Panc1 (cell line): ENCODE measurements at regions not wholly inside any gene's neighbourhood (a gene's known extent, or its start where the extent isn't known, plus 50 kb on each side); places are given as distances from the start of the nearest gene placed in this dataset.

ENCODE experiments used
- ATAC-seq: fragments of 200-7000 bp; cut with Tn5 transposase; 2 replicates; pipeline ENCODE4 v1.9.1; 2020; ENCODE audit warnings: mild to moderate bottlenecking, moderate library complexity
- BruUV-seq: library from RNA; stranded (reverse); fragments of 400-500 nt; replicated peaks from 2 replicates; lab custom pipeline; 2021; lab: Mats Ljungman, UMichigan
- CTCF ChIA-PET: fragments of 300-600 bp; sonication (Branson Sonifier 250); formaldehyde crosslinking; loops from one replicate; lab custom pipeline; 2022; ENCODE audit warnings: antibody characterized with exemption; lab: Charles Lee
- POLR2A ChIA-PET: fragments of 300-600 bp; sonication (Branson Sonifier 250); formaldehyde crosslinking; loops from one replicate; lab custom pipeline; 2022; ENCODE audit warnings: antibody characterized with exemption; lab: Charles Lee
- DNase-seq: peaks from one replicate; pipeline ENCODE4 v3.0.0-alpha.2; 2010; ENCODE audit warnings: low read depth, low spot score
- H3K27ac ChIP-seq: 2 replicates; pipeline ENCODE4 v1.5.1; 2011; ENCODE audit warnings: mild to moderate bottlenecking, low read length, inconsistent platforms
- H3K27me3 ChIP-seq: fragments of 200-500 bp; sonication (Bioruptor generic); 2 replicates; pipeline ENCODE4 v1.6.0; 2014; ENCODE audit warnings: low read length, inconsistent platforms; ENCODE audit not compliant: control insufficient read depth, insufficient read depth
- H3K36me3 ChIP-seq: fragments of 200-500 bp; sonication (Bioruptor generic); 2 replicates; pipeline ENCODE4 v1.5.1; 2014; ENCODE audit warnings: inconsistent platforms, mild to moderate bottlenecking, low read length, moderate library complexity; ENCODE audit not compliant: control insufficient read depth, insufficient read depth
- H3K4me1 ChIP-seq: 2 replicates; pipeline ENCODE4 v1.5.1; 2011; ENCODE audit warnings: inconsistent platforms, mild to moderate bottlenecking, low read length, moderate library complexity; ENCODE audit not compliant: control insufficient read depth, insufficient read depth
- H3K4me3 ChIP-seq, 2 experiments: 2 replicates each; pipeline ENCODE4 v1.5.1; 2011 to 2012; ENCODE audit warnings: low read depth in 2 of 2, low read length in 2 of 2, mild to moderate bottlenecking in 2 of 2, inconsistent platforms in 1 of 2, moderate library complexity in 1 of 2
- H3K9me3 ChIP-seq: fragments of 200-500 bp; sonication (Bioruptor generic); 2 replicates; pipeline ENCODE4 v1.5.1; 2014; ENCODE audit warnings: low read depth, mild to moderate bottlenecking, inconsistent platforms, low read length, moderate library complexity; ENCODE audit not compliant: control insufficient read depth, insufficient read depth
- POLR2AphosphoS5 ChIP-seq: IDR thresholded peaks from 2 replicates; pipeline ENCODE4 v1.6.1; 2012; ENCODE audit warnings: mild to moderate bottlenecking, low read depth, low read length, moderate library complexity
- SIN3A ChIP-seq: IDR thresholded peaks from 2 replicates; pipeline ENCODE4 v1.6.1; 2012; ENCODE audit warnings: low read depth, mild to moderate bottlenecking, low read length, moderate library complexity, borderline replicate concordance; ENCODE audit not compliant: insufficient read depth
- TCF7L2 ChIP-seq: IDR thresholded peaks from 2 replicates; pipeline ENCODE4 v1.6.1; 2011; ENCODE audit warnings: mild to moderate bottlenecking, low read depth, low read length, inconsistent platforms
- in situ Hi-C: cut with HindIII; loops from 2 replicates; pipeline ENCODE4 v1.10.0; 2016; ENCODE audit warnings: low sequenced_read_pairs, low pct_unique_long_range_greater_than_20kb
- intact Hi-C: fragments of 100-400 bp; cut with micrococcal nuclease; formaldehyde crosslinking; loops from one replicate; pipeline ENCODE4 v1.10.0; 2022; ENCODE audit not compliant: unreplicated experiment
- TF ChIP-seq, protein P1 (sequence below), 2 experiments: IDR thresholded peaks; 2 replicates each; pipeline ENCODE4 v1.6.1; 2011 to 2012; ENCODE audit warnings: low read depth in 2 of 2, control low read depth in 1 of 2, low read length in 1 of 2, mild to moderate bottlenecking in 1 of 2, moderate library complexity in 1 of 2; ENCODE audit not compliant: insufficient read depth in 1 of 2
- TF ChIP-seq, protein P2 (sequence below): fragments of 450-650 bp; IDR thresholded peaks from 2 replicates; pipeline ENCODE4 v1.5.1; 2017; ENCODE audit warnings: mild to moderate bottlenecking

DNA sequence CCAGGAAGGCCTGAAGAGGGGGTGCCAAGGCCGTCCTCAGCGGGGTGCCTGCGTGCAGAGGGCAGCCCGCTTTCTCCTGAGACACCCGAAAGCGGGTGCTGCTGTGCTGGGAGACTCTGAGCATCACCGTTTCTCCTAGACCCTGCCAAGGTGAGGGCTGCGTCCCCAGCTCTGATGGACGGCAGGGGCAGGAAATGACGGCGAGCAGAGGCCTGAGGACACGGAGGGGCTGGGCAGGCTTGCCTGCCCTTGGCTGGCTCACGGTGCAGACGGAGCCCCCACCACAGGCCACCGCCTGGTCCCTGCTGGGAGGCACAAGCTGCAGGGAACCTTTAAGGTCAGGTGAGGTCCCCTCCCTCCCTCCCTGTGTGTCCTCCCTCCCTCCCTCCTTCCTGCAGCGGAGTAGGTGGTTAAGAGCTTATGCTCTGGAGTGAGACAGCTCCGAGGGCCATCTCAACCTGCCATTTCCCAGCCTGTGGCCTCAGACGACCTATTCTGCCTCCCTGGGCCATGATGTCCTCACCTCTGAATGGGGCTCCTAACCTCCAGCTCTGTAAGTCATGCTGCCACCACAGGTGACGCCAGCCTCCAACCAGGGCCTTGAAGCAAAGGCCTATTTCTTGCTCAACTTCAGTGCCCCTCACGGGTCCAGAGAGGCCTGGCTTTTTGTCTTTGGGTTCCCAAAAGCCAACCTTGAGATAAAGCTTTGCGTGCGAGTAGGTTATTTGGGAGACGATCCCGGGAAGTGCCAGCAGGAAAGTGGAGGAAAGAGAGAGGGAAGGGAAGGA is 54.2 kb upstream of the GRPEL1 start:
- Histone ChIP-seq H3K4me1 (no peaks in the 10 kb centered on the region), H3K27ac (no peak overlapping the region), H3K27me3 (no peaks in the 10 kb centered on the region), H3K4me3 (no peak overlapping the region), H3K36me3 (no peaks in the 10 kb centered on the region), H3K9me3 (no peaks in the 10 kb centered on the region)
- in situ Hi-C loops = no loop called here
- intact Hi-C loops = no loop called here
- ATAC-seq = no peak
- ChIA-PET CTCF (no interaction called here), POLR2A (no interaction called here)
- TF ChIP-seq, protein P1, sequence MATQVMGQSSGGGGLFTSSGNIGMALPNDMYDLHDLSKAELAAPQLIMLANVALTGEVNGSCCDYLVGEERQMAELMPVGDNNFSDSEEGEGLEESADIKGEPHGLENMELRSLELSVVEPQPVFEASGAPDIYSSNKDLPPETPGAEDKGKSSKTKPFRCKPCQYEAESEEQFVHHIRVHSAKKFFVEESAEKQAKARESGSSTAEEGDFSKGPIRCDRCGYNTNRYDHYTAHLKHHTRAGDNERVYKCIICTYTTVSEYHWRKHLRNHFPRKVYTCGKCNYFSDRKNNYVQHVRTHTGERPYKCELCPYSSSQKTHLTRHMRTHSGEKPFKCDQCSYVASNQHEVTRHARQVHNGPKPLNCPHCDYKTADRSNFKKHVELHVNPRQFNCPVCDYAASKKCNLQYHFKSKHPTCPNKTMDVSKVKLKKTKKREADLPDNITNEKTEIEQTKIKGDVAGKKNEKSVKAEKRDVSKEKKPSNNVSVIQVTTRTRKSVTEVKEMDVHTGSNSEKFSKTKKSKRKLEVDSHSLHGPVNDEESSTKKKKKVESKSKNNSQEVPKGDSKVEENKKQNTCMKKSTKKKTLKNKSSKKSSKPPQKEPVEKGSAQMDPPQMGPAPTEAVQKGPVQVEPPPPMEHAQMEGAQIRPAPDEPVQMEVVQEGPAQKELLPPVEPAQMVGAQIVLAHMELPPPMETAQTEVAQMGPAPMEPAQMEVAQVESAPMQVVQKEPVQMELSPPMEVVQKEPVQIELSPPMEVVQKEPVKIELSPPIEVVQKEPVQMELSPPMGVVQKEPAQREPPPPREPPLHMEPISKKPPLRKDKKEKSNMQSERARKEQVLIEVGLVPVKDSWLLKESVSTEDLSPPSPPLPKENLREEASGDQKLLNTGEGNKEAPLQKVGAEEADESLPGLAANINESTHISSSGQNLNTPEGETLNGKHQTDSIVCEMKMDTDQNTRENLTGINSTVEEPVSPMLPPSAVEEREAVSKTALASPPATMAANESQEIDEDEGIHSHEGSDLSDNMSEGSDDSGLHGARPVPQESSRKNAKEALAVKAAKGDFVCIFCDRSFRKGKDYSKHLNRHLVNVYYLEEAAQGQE (IDR thresholded peaks at IDR 0.05; ENCODE audit: insufficient read depth in 1 of 2, low read depth in 2 of 2, low read length in 1 of 2) = no peak
- no peak for TF ChIP-seq SIN3A
- TF ChIP-seq, protein P2, sequence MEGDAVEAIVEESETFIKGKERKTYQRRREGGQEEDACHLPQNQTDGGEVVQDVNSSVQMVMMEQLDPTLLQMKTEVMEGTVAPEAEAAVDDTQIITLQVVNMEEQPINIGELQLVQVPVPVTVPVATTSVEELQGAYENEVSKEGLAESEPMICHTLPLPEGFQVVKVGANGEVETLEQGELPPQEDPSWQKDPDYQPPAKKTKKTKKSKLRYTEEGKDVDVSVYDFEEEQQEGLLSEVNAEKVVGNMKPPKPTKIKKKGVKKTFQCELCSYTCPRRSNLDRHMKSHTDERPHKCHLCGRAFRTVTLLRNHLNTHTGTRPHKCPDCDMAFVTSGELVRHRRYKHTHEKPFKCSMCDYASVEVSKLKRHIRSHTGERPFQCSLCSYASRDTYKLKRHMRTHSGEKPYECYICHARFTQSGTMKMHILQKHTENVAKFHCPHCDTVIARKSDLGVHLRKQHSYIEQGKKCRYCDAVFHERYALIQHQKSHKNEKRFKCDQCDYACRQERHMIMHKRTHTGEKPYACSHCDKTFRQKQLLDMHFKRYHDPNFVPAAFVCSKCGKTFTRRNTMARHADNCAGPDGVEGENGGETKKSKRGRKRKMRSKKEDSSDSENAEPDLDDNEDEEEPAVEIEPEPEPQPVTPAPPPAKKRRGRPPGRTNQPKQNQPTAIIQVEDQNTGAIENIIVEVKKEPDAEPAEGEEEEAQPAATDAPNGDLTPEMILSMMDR = no peak
- no peak for TF ChIP-seq TCF7L2
- no peak for TF ChIP-seq POLR2AphosphoS5
- no TSS peak for BruUV-seq
- DNase-seq = no peak

- TF ChIP-seq, protein P1 (IDR thresholded peaks at IDR 0.05; ENCODE audit: insufficient read depth in 1 of 2, low read depth in 2 of 2, low read length in 1 of 2) = no peak
- TF ChIP-seq, protein P2 = no peak
- TF ChIP-seq TCF7L2 = no peak
- TF ChIP-seq SIN3A = no peak
- no peak for TF ChIP-seq POLR2AphosphoS5
- no TSS peak for BruUV-seq
- intact Hi-C loops = no loop called here
- no peak for DNase-seq
- peak; percentile 28; the same call in 1 of the 2 replicates for ATAC-seq
- in situ Hi-C loops = no loop called here
- H3K27me3 ChIP-seq = no peaks in the 10 kb centered on the region
- no peaks in the 10 kb centered on the region for H3K36me3 ChIP-seq
- H3K4me3 ChIP-seq = no peak overlapping the region
- no peak overlapping the region for H3K27ac ChIP-seq
- CTCF ChIA-PET = no interaction called here
- no peaks in the 10 kb centered on the region for H3K9me3 ChIP-seq
- H3K4me1 ChIP-seq = no peaks in the 10 kb centered on the region
- POLR2A ChIA-PET = no interaction called here
Observed at GRCh38 chr4:7121174-7121573, 53.3 kb upstream of the GRPEL1 start.
